ENCODE measurements at regions not wholly inside any gene's neighbourhood (a gene's known extent, or its start where the extent isn't known, plus 50 kb on each side); places are given as distances from the start of the nearest gene placed in this dataset.

DNA sequence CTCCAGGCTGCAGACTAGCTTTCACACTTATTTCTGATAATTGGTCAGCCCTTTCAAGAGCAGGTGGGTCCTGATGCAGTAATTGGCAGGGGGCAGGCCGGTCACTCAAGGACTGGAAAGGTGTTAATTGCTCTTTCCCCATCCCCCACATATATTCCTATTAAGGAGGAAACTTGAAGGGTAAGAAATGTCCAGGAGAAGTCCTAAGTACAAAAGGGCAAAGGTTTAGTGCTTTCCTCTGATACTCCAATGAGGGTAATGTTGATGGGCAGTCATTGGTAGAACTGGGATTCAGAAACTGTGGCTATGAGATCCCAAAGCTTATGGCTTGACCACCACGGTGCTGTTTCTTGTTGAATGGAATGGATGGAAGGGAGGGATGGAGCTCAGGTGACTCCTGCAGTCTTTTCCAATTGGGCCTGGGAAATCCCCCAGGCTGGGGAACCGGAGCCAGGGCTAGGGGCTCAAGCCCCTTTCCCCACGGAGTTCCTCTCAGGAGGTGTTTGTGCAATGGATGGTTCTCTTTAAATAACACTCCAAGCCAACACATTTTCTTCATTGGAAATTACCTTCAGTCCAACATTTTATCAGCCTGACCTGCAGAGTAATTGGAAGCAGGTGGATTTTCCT, 103.2 kb upstream of the ALDH1B1 start:
- 83 to 86% methylated on average over 4 of the region's 4 CpGs for WGBS, 2 donors
- Histone ChIP-seq H3K9me3 (ENCODE audit: control insufficient read depth in 2 of 2, insufficient read depth in 1 of 2, low read depth in 1 of 2, low read length in 1 of 2) (peaks cover 0 to 3% of the 10 kb centered on the region in 2 donors), H3K27ac (ENCODE audit: low read depth in 2 of 2, low read length in 1 of 2) (no peak overlapping the region), H3K4me3 (ENCODE audit: low read depth in 1 of 2, low read length in 2 of 2) (no peak overlapping the region), H3K36me3 (ENCODE audit: control insufficient read depth in 2 of 2, insufficient read depth in 2 of 2, low read length in 1 of 2) (no peaks in the 10 kb centered on the region), H3K4me1 (ENCODE audit: control insufficient read depth in 2 of 2, insufficient read depth in 2 of 2, low read length in 1 of 2) (peaks cover 0 to 2% of the 10 kb centered on the region in 2 donors), H3K27me3 (ENCODE audit: control insufficient read depth in 1 of 2, insufficient read depth in 2 of 2, low read length in 2 of 2) (no peaks in the 10 kb centered on the region)

GRCh38 chr9:38288502-38288901, 104.0 kb upstream of the ALDH1B1 start:
- no peak overlapping the region for H3K27ac ChIP-seq (ENCODE audit: low read depth in 2 of 2, low read length in 1 of 2)
- 74 to 94% methylated on average over 2 of the region's 2 CpGs for WGBS, 2 donors
- H3K27me3 ChIP-seq (ENCODE audit: control insufficient read depth in 1 of 2, insufficient read depth in 2 of 2, low read length in 2 of 2), result no peaks in the 10 kb centered on the region
- no peak overlapping the region for H3K4me3 ChIP-seq (ENCODE audit: low read depth in 1 of 2, low read length in 2 of 2)
- no peaks in the 10 kb centered on the region for H3K36me3 ChIP-seq (ENCODE audit: control insufficient read depth in 2 of 2, insufficient read depth in 2 of 2, low read length in 1 of 2)
- H3K4me1 ChIP-seq (ENCODE audit: control insufficient read depth in 2 of 2, insufficient read depth in 2 of 2, low read length in 1 of 2), result peaks cover 0 to 2% of the 10 kb centered on the region in 2 donors
- peaks cover 0 to 3% of the 10 kb centered on the region in 2 donors for H3K9me3 ChIP-seq (ENCODE audit: control insufficient read depth in 2 of 2, insufficient read depth in 1 of 2, low read depth in 1 of 2, low read length in 1 of 2)

DNA sequence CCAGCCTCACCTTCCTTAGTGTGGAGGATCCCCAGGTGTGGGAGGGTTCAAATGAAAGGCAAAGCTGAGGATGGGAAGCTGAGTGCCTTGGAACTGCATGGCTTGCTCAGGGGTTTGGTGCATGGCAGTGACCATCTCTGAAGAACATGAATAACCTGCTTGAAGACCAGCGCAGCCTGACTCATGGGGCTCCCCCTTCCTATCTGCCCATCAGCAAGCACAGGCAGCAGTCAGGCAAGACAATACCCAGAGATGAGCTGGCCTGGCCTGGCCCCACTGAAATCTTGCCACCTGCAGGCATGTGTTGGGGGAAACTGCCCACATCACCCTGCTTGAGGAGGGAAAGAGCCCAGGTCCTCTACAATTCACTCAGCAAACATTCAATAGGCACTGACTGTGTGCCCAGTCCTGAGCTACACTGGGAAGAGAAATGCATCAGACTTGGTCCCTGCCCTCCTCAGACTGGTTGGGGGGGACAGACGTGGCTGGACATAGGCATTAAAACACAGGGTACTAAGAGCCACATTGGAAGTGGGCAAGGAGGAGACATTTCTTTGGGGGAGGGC, 105.0 kb upstream of the ALDH1B1 start:
- H3K36me3 ChIP-seq (ENCODE audit: control insufficient read depth in 2 of 2, insufficient read depth in 2 of 2, low read length in 1 of 2), result no peaks in the 10 kb centered on the region
- no peaks in the 10 kb centered on the region for H3K27me3 ChIP-seq (ENCODE audit: control insufficient read depth in 1 of 2, insufficient read depth in 2 of 2, low read length in 2 of 2)
- peaks cover 0 to 3% of the 10 kb centered on the region in 2 donors for H3K9me3 ChIP-seq (ENCODE audit: control insufficient read depth in 2 of 2, insufficient read depth in 1 of 2, low read depth in 1 of 2, low read length in 1 of 2)
- H3K27ac ChIP-seq (ENCODE audit: low read depth in 2 of 2, low read length in 1 of 2), result no peak overlapping the region
- 68 to 78% methylated on average over 2 of the region's 2 CpGs for WGBS, 2 donors
- no peaks in the 10 kb centered on the region for H3K4me1 ChIP-seq (ENCODE audit: control insufficient read depth in 2 of 2, insufficient read depth in 2 of 2, low read length in 1 of 2)
- H3K4me3 ChIP-seq (ENCODE audit: low read depth in 1 of 2, low read length in 2 of 2), result no peak overlapping the region

GRCh38 chr9:38286766-38287165, 105.7 kb upstream of the ALDH1B1 start:
- H3K4me1 ChIP-seq (ENCODE audit: control insufficient read depth in 2 of 2, insufficient read depth in 2 of 2, low read length in 1 of 2), result no peaks in the 10 kb centered on the region
- H3K9me3 ChIP-seq (ENCODE audit: control insufficient read depth in 2 of 2, insufficient read depth in 1 of 2, low read depth in 1 of 2, low read length in 1 of 2), result peaks cover 0 to 3% of the 10 kb centered on the region in 2 donors
- H3K36me3 ChIP-seq (ENCODE audit: control insufficient read depth in 2 of 2, insufficient read depth in 2 of 2, low read length in 1 of 2), result no peaks in the 10 kb centered on the region
- 84 to 93% methylated on average over 2 of the region's 2 CpGs for WGBS, 2 donors
- H3K4me3 ChIP-seq (ENCODE audit: low read depth in 1 of 2, low read length in 2 of 2), result no peak overlapping the region
- no peaks in the 10 kb centered on the region for H3K27me3 ChIP-seq (ENCODE audit: control insufficient read depth in 1 of 2, insufficient read depth in 2 of 2, low read length in 2 of 2)
- no peak overlapping the region for H3K27ac ChIP-seq (ENCODE audit: low read depth in 2 of 2, low read length in 1 of 2)

GRCh38 chr9:38286357-38286756, 106.1 kb upstream of the ALDH1B1 start:
- Histone ChIP-seq H3K4me1 (ENCODE audit: control insufficient read depth in 2 of 2, insufficient read depth in 2 of 2, low read length in 1 of 2) (no peaks in the 10 kb centered on the region), H3K36me3 (ENCODE audit: control insufficient read depth in 2 of 2, insufficient read depth in 2 of 2, low read length in 1 of 2) (no peaks in the 10 kb centered on the region), H3K27me3 (ENCODE audit: control insufficient read depth in 1 of 2, insufficient read depth in 2 of 2, low read length in 2 of 2) (no peaks in the 10 kb centered on the region), H3K4me3 (ENCODE audit: low read depth in 1 of 2, low read length in 2 of 2) (no peak overlapping the region), H3K27ac (ENCODE audit: low read depth in 2 of 2, low read length in 1 of 2) (no peak overlapping the region), H3K9me3 (ENCODE audit: control insufficient read depth in 2 of 2, insufficient read depth in 1 of 2, low read depth in 1 of 2, low read length in 1 of 2) (peaks cover 0 to 3% of the 10 kb centered on the region in 2 donors)

- 41 to 59% methylated on average over 2 of the region's 2 CpGs for WGBS, 2 donors
- Histone ChIP-seq H3K27ac (ENCODE audit: low read depth in 2 of 2, low read length in 1 of 2) (no peak overlapping the region), H3K4me3 (ENCODE audit: low read depth in 1 of 2, low read length in 2 of 2) (no peak overlapping the region)
These were observed 107.3 kb upstream of the ALDH1B1 start for GRCh38 chr9:38285236-38285635.

DNA sequence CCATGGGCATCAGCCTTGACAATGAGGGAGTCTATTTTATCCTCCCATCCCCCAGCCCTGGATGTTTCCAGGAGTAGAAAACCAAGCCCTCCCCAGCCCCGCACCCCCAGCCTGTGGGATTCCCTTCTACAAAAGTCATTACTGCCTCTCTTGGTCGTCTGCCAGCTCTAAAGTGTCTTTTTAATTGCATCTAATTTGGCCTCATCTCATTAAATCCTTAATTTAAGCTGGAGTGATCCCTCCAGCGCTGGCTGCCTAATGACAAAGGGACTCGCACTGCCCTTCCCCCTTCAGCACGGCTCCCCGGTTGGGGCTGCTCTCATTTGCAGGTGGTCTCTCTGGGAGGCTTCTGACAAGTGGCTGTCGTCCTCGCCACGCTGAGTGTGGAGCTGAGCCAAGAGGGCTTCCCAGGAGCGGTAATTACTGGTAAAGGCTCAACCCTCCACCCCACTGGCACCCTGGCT, 107.9 kb upstream of the ALDH1B1 start:
- Histone ChIP-seq H3K9me3 (ENCODE audit: control insufficient read depth in 2 of 2, insufficient read depth in 1 of 2, low read depth in 1 of 2, low read length in 1 of 2) (no peaks in the 10 kb centered on the region), H3K4me1 (ENCODE audit: control insufficient read depth in 2 of 2, insufficient read depth in 2 of 2, low read length in 1 of 2) (no peaks in the 10 kb centered on the region), H3K27ac (ENCODE audit: low read depth in 2 of 2, low read length in 1 of 2) (no peak overlapping the region), H3K27me3 (ENCODE audit: control insufficient read depth in 1 of 2, insufficient read depth in 2 of 2, low read length in 2 of 2) (no peaks in the 10 kb centered on the region), H3K36me3 (ENCODE audit: control insufficient read depth in 2 of 2, insufficient read depth in 2 of 2, low read length in 1 of 2) (no peaks in the 10 kb centered on the region), H3K4me3 (ENCODE audit: low read depth in 1 of 2, low read length in 2 of 2) (no peak overlapping the region)
- WGBS, 2 donors, result 71 to 73% methylated on average over 10 of the region's 10 CpGs

More at GRCh38 chr9:38285236-38285635, 107.3 kb upstream of the ALDH1B1 start:
- no peaks in the 10 kb centered on the region for H3K36me3 ChIP-seq (ENCODE audit: control insufficient read depth in 2 of 2, insufficient read depth in 2 of 2, low read length in 1 of 2)
- H3K27me3 ChIP-seq (ENCODE audit: control insufficient read depth in 1 of 2, insufficient read depth in 2 of 2, low read length in 2 of 2), result no peaks in the 10 kb centered on the region
- no peaks in the 10 kb centered on the region for H3K9me3 ChIP-seq (ENCODE audit: control insufficient read depth in 2 of 2, insufficient read depth in 1 of 2, low read depth in 1 of 2, low read length in 1 of 2)
- H3K4me1 ChIP-seq (ENCODE audit: control insufficient read depth in 2 of 2, insufficient read depth in 2 of 2, low read length in 1 of 2), result no peaks in the 10 kb centered on the region

- Histone ChIP-seq H3K4me3 (ENCODE audit: low read depth in 1 of 2, low read length in 2 of 2) (no peak overlapping the region), H3K9me3 (ENCODE audit: control insufficient read depth in 2 of 2, insufficient read depth in 1 of 2, low read depth in 1 of 2, low read length in 1 of 2) (no peaks in the 10 kb centered on the region), H3K36me3 (ENCODE audit: control insufficient read depth in 2 of 2, insufficient read depth in 2 of 2, low read length in 1 of 2) (no peaks in the 10 kb centered on the region), H3K4me1 (ENCODE audit: control insufficient read depth in 2 of 2, insufficient read depth in 2 of 2, low read length in 1 of 2) (no peaks in the 10 kb centered on the region), H3K27ac (ENCODE audit: low read depth in 2 of 2, low read length in 1 of 2) (no peak overlapping the region), H3K27me3 (ENCODE audit: control insufficient read depth in 1 of 2, insufficient read depth in 2 of 2, low read length in 2 of 2) (no peaks in the 10 kb centered on the region)
- WGBS, 2 donors, result 82 to 83% methylated on average over 9 of the region's 9 CpGs
These were observed 108.4 kb upstream of the ALDH1B1 start for GRCh38 chr9:38284039-38284575.

DNA sequence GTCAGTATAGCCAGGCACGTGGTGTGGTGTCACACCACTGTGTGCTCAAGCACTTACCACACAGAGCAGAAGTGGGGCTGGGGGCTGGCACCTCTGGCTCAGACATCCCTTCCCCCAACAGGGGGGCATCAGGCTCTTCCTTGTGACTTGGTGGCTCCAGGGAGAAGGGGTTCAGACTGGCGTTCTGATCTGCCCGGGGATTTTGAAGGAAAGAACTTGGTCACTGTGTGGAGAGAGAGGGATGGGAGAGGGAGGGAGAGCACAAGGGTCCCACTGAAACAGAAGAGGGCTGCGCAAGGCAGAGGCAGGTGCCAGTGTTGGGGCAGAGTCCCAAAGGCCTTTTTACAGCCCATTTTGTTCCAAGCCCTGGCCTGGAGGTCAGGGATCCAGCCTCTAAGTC, 109.7 kb upstream of the ALDH1B1 start:
- H3K4me3 ChIP-seq (ENCODE audit: low read depth in 1 of 2, low read length in 2 of 2), result no peak overlapping the region
- no peak overlapping the region for H3K27ac ChIP-seq (ENCODE audit: low read depth in 2 of 2, low read length in 1 of 2)
- no peaks in the 10 kb centered on the region for H3K4me1 ChIP-seq (ENCODE audit: control insufficient read depth in 2 of 2, insufficient read depth in 2 of 2, low read length in 1 of 2)
- 61 to 63% methylated on average over 4 of the region's 4 CpGs for WGBS, 2 donors
- H3K27me3 ChIP-seq (ENCODE audit: control insufficient read depth in 1 of 2, insufficient read depth in 2 of 2, low read length in 2 of 2), result no peaks in the 10 kb centered on the region
- H3K9me3 ChIP-seq (ENCODE audit: control insufficient read depth in 2 of 2, insufficient read depth in 1 of 2, low read depth in 1 of 2, low read length in 1 of 2), result no peaks in the 10 kb centered on the region
- H3K36me3 ChIP-seq (ENCODE audit: control insufficient read depth in 2 of 2, insufficient read depth in 2 of 2, low read length in 1 of 2), result no peaks in the 10 kb centered on the region

DNA sequence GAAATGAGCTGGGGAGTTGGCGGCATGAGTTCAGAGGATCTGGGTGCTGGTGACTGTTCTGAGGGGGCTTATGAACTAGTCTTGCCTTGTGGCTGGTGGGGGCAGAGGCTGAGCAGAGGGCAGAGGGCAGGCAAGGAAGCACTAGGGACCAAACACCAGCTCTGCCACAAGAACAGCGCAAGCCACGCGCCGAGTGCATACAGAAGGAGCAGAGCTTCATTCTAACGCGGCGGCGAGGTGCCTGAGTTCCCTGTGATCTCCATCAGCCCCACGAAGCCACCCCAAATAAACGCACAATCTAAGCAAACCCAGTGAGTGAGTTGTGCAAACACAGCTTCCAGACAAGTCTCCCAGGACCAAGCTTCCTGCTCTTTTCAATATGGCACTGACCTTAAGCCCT, 110.6 kb upstream of the ALDH1B1 start:
- no peaks in the 10 kb centered on the region for H3K36me3 ChIP-seq (ENCODE audit: control insufficient read depth in 2 of 2, insufficient read depth in 2 of 2, low read length in 1 of 2)
- WGBS, 2 donors, result 67 to 83% methylated on average over 11 of the region's 11 CpGs
- H3K27me3 ChIP-seq (ENCODE audit: control insufficient read depth in 1 of 2, insufficient read depth in 2 of 2, low read length in 2 of 2), result no peaks in the 10 kb centered on the region
- H3K27ac ChIP-seq (ENCODE audit: low read depth in 2 of 2, low read length in 1 of 2), result no peak overlapping the region
- H3K9me3 ChIP-seq (ENCODE audit: control insufficient read depth in 2 of 2, insufficient read depth in 1 of 2, low read depth in 1 of 2, low read length in 1 of 2), result no peaks in the 10 kb centered on the region
- H3K4me3 ChIP-seq (ENCODE audit: low read depth in 1 of 2, low read length in 2 of 2), result no peak overlapping the region
- no peaks in the 10 kb centered on the region for H3K4me1 ChIP-seq (ENCODE audit: control insufficient read depth in 2 of 2, insufficient read depth in 2 of 2, low read length in 1 of 2)

Measured in esophagus (tissue), 2 donors.